Skeletal muscle tissue (tissue), 3 donors: ENCODE measurements at regions not wholly inside any gene's neighbourhood (a gene's known extent, or its start where the extent isn't known, plus 50 kb on each side); places are given as distances from the start of the nearest gene placed in this dataset.
"Not testable (repeated sequence)": the region's sequence is repeated elsewhere in the genome, so short reads cannot be mapped to it uniquely, and the experiment has no call there.

ENCODE experiments used
- H3K27ac ChIP-seq: one replicate; pipeline ENCODE4 v1.7.0; 2013; ENCODE audit warnings: mild to moderate bottlenecking, low read depth, low read length, inconsistent platforms
- H3K27me3 ChIP-seq, 3 donors: one replicate each; pipeline ENCODE4 v1.7.0; 2013; ENCODE audit warnings: low read length in 3 of 3; ENCODE audit not compliant: control insufficient read depth in 3 of 3, insufficient read depth in 3 of 3
- H3K36me3 ChIP-seq, 3 donors: one replicate each; pipeline ENCODE4 v1.7.0; 2013; ENCODE audit warnings: low read length in 3 of 3; ENCODE audit not compliant: control insufficient read depth in 3 of 3, insufficient read depth in 3 of 3
- H3K4me1 ChIP-seq, 3 donors: one replicate each; pipeline ENCODE4 v1.7.0; 2013; ENCODE audit warnings: low read length in 3 of 3, mild to moderate bottlenecking in 3 of 3; ENCODE audit not compliant: control insufficient read depth in 3 of 3, insufficient read depth in 3 of 3
- H3K4me3 ChIP-seq, 3 donors: one replicate each; pipeline ENCODE4 v1.7.0; 2013; ENCODE audit warnings: low read length in 3 of 3
- H3K9ac ChIP-seq, 3 donors: one replicate each; pipeline ENCODE4 v1.7.0; 2013; ENCODE audit warnings: low read length in 3 of 3, mild to moderate bottlenecking in 3 of 3, moderate library complexity in 2 of 3, low read depth in 1 of 3
- H3K9me3 ChIP-seq, 3 donors: one replicate each; pipeline ENCODE4 v1.7.0; 2013; ENCODE audit warnings: low read length in 3 of 3; ENCODE audit not compliant: control insufficient read depth in 3 of 3
- donor health status: Osteomylitis.

- H3K27me3 ChIP-seq, H3K4me1 ChIP-seq, H3K36me3 ChIP-seq, H3K4me3 ChIP-seq, H3K9ac ChIP-seq, H3K9me3 ChIP-seq, H3K27ac ChIP-seq: not testable (repeated sequence)
Measured at GRCh38 chr14:51366460-51366859, 126.4 kb downstream of the TMX1 start.

- H3K9me3 ChIP-seq, H3K4me1 ChIP-seq, H3K27me3 ChIP-seq, H3K36me3 ChIP-seq, H3K4me3 ChIP-seq, H3K9ac ChIP-seq: not testable (repeated sequence)
- H3K27ac ChIP-seq, result peak overlapping the region; percentile 44
Measured at GRCh38 chr14:51366866-51367599, 127.0 kb downstream of the TMX1 start.

- Histone ChIP-seq H3K27me3 (no peaks in the 10 kb centered on the region), H3K4me1 (peaks cover 0 to 2% (median 0%) of the 10 kb centered on the region in 3 donors), H3K9ac (no peak overlapping the region), H3K36me3 (no peaks in the 10 kb centered on the region), H3K27ac (peak overlapping the region; percentile 44), H3K9me3 (no peaks in the 10 kb centered on the region), H3K4me3 (no peak overlapping the region)
Measured at GRCh38 chr14:51367600-51367931, 127.5 kb downstream of the TMX1 start.

GRCh38 chr14:51368721-51369163 lies 128.7 kb downstream of the TMX1 start:
- Histone ChIP-seq H3K27me3 (no peaks in the 10 kb centered on the region), H3K9ac (no peak overlapping the region), H3K9me3 (no peaks in the 10 kb centered on the region), H3K4me3 (no peak overlapping the region), H3K27ac (peak overlapping the region; percentile 19), H3K36me3 (no peaks in the 10 kb centered on the region), H3K4me1 (peaks cover 0 to 2% (median 0%) of the 10 kb centered on the region in 3 donors)

- Histone ChIP-seq H3K4me1 (peaks cover 0 to 2% (median 0%) of the 10 kb centered on the region in 3 donors), H3K27ac (no peak overlapping the region), H3K36me3 (no peaks in the 10 kb centered on the region), H3K9me3 (no peaks in the 10 kb centered on the region), H3K27me3 (no peaks in the 10 kb centered on the region), H3K4me3 (no peak overlapping the region), H3K9ac (no peak overlapping the region)
Measured at GRCh38 chr14:51369814-51370213, 129.8 kb downstream of the TMX1 start.

GRCh38 chr14:51370758-51371386 lies 130.8 kb downstream of the TMX1 start:
- Histone ChIP-seq H3K4me3 (no peak overlapping the region), H3K9ac (no peak overlapping the region), H3K27me3 (no peaks in the 10 kb centered on the region), H3K36me3 (no peaks in the 10 kb centered on the region), H3K4me1 (peaks cover 0 to 2% (median 0%) of the 10 kb centered on the region in 3 donors), H3K9me3 (no peaks in the 10 kb centered on the region), H3K27ac (no peak overlapping the region)

GRCh38 chr14:51377186-51377585 lies 137.1 kb downstream of the TMX1 start:
- not testable (repeated sequence) for H3K4me3 ChIP-seq, H3K9me3 ChIP-seq, H3K9ac ChIP-seq, H3K4me1 ChIP-seq, H3K27me3 ChIP-seq, H3K36me3 ChIP-seq, H3K27ac ChIP-seq

GRCh38 chr14:51382506-51382905 lies 142.5 kb downstream of the TMX1 start:
- Histone ChIP-seq H3K4me1 (peaks cover 0 to 2% (median 0%) of the 10 kb centered on the region in 3 donors), H3K27ac (no peak overlapping the region), H3K9me3 (no peaks in the 10 kb centered on the region), H3K4me3 (no peak overlapping the region), H3K36me3 (no peaks in the 10 kb centered on the region), H3K9ac (no peak overlapping the region), H3K27me3 (no peaks in the 10 kb centered on the region)

GRCh38 chr14:51386411-51386810 lies 146.4 kb downstream of the TMX1 start:
- Histone ChIP-seq H3K9me3 (no peaks in the 10 kb centered on the region), H3K4me1 (peaks cover 0 to 2% (median 0%) of the 10 kb centered on the region in 3 donors), H3K36me3 (no peaks in the 10 kb centered on the region), H3K9ac (no peak overlapping the region), H3K27me3 (no peaks in the 10 kb centered on the region), H3K4me3 (no peak overlapping the region), H3K27ac (no peak overlapping the region)

- H3K9me3 ChIP-seq, result no peaks in the 10 kb centered on the region
- no peaks in the 10 kb centered on the region for H3K27me3 ChIP-seq
- no peak overlapping the region for H3K27ac ChIP-seq
- H3K9ac ChIP-seq, result no peak overlapping the region
- no peak overlapping the region for H3K4me3 ChIP-seq
- H3K4me1 ChIP-seq, result peaks cover 0 to 2% (median 0%) of the 10 kb centered on the region in 3 donors
- no peaks in the 10 kb centered on the region for H3K36me3 ChIP-seq
Measured at GRCh38 chr14:51386983-51387735, 147.1 kb downstream of the TMX1 start.
